DMS153 (cell line): ENCODE measurements at regions not wholly inside any gene's neighbourhood (a gene's known extent, or its start where the extent isn't known, plus 50 kb on each side); places are given as distances from the start of the nearest gene placed in this dataset.
A peak's percentile ranks its signal among the peaks of the same experiment; 100 is the strongest.
"Not testable (repeated sequence)": the region's sequence is repeated elsewhere in the genome, so short reads cannot be mapped to it uniquely, and the experiment has no call there.

Experiments used
- DNase-seq: peaks from one replicate; lab custom pipeline; 2025; lab: John Stamatoyannopoulos, UW

GRCh38 chr4:134622626-134623575 lies 421.3 kb upstream of the PABPC4L start:
- DNase-seq, result not testable (repeated sequence)

- no peak for DNase-seq
Observed at GRCh38 chr4:134622199-134622598, 420.6 kb upstream of the PABPC4L start.

- DNase-seq, result not testable (repeated sequence)
Observed at GRCh38 chr4:134621715-134622114, 420.1 kb upstream of the PABPC4L start.

- no peak for DNase-seq
Observed at GRCh38 chr4:134610956-134611355, 409.4 kb upstream of the PABPC4L start.

- no peak for DNase-seq
Observed at GRCh38 chr4:134610172-134610571, 408.6 kb upstream of the PABPC4L start.

- DNase-seq, result no peak
Observed at GRCh38 chr4:134601706-134602105, 400.1 kb upstream of the PABPC4L start.

DNA sequence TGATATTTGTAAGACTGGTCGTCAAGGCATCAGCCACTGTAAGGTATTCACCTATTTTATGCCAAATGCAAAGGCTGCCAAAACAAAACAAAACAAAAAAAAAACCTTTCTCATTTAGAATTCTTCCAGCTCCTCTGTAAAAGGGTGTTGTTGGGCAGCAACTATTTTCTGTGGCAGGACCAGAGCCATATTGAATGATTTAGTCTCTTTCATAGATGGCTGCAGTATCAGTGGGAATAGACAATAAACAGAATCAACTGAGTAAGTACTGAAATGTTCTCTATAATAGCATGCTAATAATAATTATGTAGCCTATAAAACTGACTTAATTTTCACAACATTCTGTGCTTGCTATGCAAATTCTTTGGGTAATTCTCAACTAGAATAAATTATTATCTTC lies 389.7 kb upstream of the PABPC4L start:
- no peak for DNase-seq

GRCh38 chr4:134585972-134586371 lies 384.4 kb upstream of the PABPC4L start:
- DNase-seq, result no peak

- no peak for DNase-seq
Observed at GRCh38 chr4:134567461-134567860, 365.9 kb upstream of the PABPC4L start.

DNA sequence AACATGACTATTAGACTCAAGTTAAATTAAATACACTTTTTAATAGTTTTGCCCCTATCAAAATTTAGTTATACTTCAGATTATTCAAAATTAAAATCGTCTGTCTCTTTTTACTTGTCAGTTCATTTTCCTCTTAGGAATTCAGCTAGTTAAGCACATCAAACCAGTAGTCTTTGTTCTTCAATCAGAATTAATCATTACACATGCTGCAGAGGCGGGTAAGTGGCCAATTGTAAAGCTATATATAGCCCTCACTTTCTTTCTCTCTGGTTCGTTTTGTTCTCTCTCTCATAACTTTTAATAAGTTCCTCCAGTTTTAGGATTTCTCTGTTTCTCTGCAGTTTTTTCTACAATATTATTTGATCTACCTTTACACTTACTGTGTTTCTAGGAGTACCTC lies 359.1 kb upstream of the PABPC4L start:
- DNase-seq, result no peak

DNA sequence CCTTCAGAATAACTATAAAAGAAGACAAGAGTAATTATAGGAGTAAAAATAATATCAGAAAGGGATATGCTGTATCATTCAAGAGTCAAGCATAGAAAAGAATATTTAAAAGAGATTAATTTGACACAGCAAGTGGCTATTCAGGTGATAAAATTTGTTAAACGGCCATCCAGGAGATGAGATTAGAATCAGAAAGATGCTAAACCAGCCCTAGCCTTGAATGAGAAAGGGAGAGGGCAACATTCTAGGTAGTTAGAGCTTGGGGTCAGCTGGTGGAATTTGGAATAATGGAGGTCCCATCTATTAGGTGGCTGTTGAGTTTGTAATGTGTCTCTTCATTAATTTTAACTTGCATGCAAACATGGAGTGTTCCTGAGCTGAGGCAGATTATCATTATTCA lies 350.5 kb upstream of the PABPC4L start:
- DNase-seq, result no peak

DNA sequence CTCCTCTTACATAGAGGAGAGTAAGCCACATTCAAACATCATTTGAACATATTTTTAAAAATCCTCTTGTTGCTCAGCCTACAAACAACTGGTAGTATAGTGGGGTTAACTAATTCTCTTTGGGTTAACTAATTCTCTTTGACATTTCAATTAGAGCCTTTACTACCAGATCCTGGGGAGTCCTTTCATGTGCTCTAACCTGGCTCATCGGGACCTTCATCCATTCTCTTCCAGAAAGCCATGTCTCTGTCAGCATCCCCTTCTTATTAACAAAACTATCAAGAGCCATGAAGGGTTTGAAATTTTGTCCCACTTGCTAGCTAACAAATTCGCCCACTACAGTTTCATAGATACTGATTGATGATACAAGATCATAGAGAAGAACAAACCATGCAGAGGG lies 349.8 kb upstream of the PABPC4L start:
- no peak for DNase-seq

DNA sequence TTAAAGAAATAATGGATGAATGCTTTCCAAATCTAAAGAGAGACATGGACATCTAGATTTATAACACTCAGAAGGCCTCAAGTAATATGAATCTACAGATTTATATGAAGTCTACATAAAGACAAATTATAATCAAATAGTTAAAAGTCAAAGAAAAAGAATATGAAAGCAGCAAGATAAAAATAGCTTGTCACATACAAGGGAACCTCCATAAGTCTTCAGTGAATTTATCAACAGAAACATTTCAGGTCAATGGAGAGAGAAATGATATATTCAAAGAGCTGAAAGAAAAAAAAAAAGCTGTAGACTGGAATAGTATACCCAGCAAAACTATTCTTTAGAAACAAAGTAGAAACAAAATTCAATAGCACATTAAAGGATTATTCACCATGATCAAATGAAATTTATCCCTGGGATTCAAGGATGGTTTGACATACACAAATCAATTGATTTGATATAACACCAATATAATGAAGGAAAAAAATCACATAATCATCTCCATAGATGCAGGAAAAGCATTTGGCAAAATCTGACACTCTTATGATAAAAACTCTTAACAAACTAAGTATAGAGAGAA lies 346.6 kb upstream of the PABPC4L start:
- DNase-seq, result no peak

- DNase-seq, result no peak
Observed at GRCh38 chr4:134546279-134546678, 344.7 kb upstream of the PABPC4L start.

- DNase-seq, result peak; percentile 97
Observed at GRCh38 chr4:134544303-134544770, 342.7 kb upstream of the PABPC4L start.

DNA sequence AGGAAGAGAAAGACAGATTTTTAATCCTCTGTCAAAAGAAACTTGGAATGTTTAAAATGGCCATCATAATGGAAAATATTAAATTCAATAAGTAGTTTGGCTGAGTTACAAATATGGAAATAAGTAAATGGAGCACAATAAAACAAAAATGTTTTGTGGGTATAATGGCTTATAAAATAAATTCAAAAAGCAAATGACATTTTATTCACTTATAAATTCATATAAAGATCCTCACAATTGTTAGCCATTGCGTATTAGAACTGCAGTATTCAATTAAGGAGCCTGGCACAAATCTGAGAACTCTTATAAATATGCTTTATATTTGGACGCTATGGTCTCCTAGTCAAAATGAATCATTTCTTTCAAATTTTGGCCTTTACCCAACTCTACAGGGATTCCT lies 339.0 kb upstream of the PABPC4L start:
- no peak for DNase-seq

GRCh38 chr4:134539729-134540231 lies 338.2 kb upstream of the PABPC4L start:
- DNase-seq, result no peak

DNA sequence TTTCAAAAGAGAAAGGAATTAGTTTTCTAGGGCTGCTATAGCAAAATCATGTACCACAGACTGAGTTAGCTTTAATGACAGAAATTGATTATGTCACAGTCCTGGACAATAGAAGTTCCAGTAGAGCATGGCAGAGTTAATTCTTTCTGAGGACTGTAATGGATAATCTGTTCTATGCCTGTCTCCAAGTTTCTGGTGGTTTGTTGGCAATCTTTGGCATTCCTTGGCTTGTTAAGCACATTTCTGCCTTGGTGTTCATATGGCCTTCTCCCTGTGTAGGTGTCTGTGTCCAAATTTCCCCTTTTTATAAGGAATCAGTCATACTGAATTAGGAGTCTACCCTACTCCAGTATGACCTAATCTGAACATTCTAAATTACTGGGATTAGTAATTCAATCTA lies 336.1 kb upstream of the PABPC4L start:
- no peak for DNase-seq

DNA sequence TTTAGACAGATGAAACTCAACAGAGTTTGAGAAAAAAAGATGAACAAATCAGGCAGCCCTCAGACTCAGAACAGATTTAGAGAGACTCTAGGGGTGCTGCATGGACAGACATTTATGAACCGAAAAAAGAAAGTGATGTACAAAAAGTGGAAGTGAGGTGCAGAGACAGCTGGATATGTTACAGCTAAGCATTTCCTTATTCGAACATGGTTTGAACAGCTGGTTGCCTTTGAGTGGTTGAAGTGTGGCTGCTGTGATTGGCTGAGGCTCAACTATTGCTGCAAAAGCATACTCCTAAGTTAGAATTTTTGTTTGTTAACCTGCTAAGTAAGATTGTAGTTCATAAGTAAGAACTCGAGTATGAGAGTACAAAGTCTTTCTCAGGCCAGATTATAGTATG lies 331.5 kb upstream of the PABPC4L start:
- no peak for DNase-seq

GRCh38 chr4:134531013-134531412 lies 329.4 kb upstream of the PABPC4L start:
- no peak for DNase-seq

DNA sequence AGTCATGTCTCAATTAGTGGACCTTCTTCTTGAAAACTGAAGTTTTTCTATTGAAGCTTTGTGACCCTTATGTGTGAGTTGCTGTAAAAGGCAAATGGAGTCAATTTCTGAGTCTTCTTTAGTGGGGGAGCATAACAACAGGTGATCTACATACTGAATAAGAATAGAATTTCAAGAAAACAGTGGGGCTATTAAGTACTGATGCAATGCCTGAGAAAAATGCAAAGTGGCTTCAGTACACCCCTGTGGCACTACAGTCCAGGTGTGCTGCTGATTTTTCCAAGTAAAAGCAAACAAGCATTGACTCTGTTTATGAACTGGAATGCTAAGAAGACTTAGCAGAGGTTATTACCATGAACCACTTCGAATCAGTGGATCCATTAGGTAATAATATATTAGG lies 328.0 kb upstream of the PABPC4L start:
- no peak for DNase-seq

- no peak for DNase-seq
Observed at GRCh38 chr4:134518574-134519217, 317.1 kb upstream of the PABPC4L start.

GRCh38 chr4:134510544-134510943 lies 309.0 kb upstream of the PABPC4L start:
- DNase-seq, result no peak
